Posterior vena cava (tissue), 2 donors: ENCODE measurements at regions not wholly inside any gene's neighbourhood (a gene's known extent, or its start where the extent isn't known, plus 50 kb on each side); places are given as distances from the start of the nearest gene placed in this dataset.

ENCODE experiments used
- DNase-seq: peaks from one replicate; pipeline ENCODE4 v3.0.0-alpha.2; 2020; ENCODE audit warnings: low spot score
- intact Hi-C, 2 donors: fragments of 100-400 bp; cut with DNase I; formaldehyde crosslinking; loops; one replicate each; pipeline versions ENCODE4 v1.14.1 to v1.14.2; 2022 to 2023
- donor health status: DM: yes; HTN: yes; CAD: no.
- donor health status: DM: yes; HTN: yes; CAD: no.

GRCh38 chr14:82445810-82446570 lies 912.3 kb upstream of the SEL1L start:
- intact Hi-C loops = no loop called here
- no peak for DNase-seq

GRCh38 chr14:82447586-82447985 lies 913.9 kb upstream of the SEL1L start:
- intact Hi-C loops = no loop called here

GRCh38 chr14:82449926-82450468 lies 916.3 kb upstream of the SEL1L start:
- intact Hi-C loops = no loop called here
- DNase-seq = peak; percentile 79

More at GRCh38 chr14:82447586-82447985, 913.9 kb upstream of the SEL1L start:
- no peak for DNase-seq

GRCh38 chr14:82451675-82452074 lies 918.0 kb upstream of the SEL1L start:
- no peak for DNase-seq
- intact Hi-C loops = no loop called here

GRCh38 chr14:82482345-82482744 lies 948.7 kb upstream of the SEL1L start:
- no peak for DNase-seq
- intact Hi-C loops = no loop called here

- intact Hi-C loops = no loop called here
- DNase-seq = no peak
Measured at GRCh38 chr14:82488473-82488872, 954.8 kb upstream of the SEL1L start.

GRCh38 chr14:82490397-82490796 lies 956.7 kb upstream of the SEL1L start:
- DNase-seq = no peak
- intact Hi-C loops = no loop called here

- intact Hi-C loops = no loop called here
- DNase-seq = no peak
Measured at GRCh38 chr14:82492157-82492556, 958.5 kb upstream of the SEL1L start.

- intact Hi-C loops = no loop called here
Measured at GRCh38 chr14:82500222-82500621, 966.6 kb upstream of the SEL1L start.

GRCh38 chr14:82501554-82501953 lies 967.9 kb upstream of the SEL1L start:
- DNase-seq = no peak
- intact Hi-C loops = no loop called here

More at GRCh38 chr14:82500222-82500621, 966.6 kb upstream of the SEL1L start:
- DNase-seq = no peak

GRCh38 chr14:82502043-82502442 lies 968.4 kb upstream of the SEL1L start:
- DNase-seq = no peak
- intact Hi-C loops = no loop called here

- intact Hi-C loops = no loop called here
- no peak for DNase-seq
Measured at GRCh38 chr14:82504894-82505293, 971.2 kb upstream of the SEL1L start.

- no peak for DNase-seq
- intact Hi-C loops = no loop called here
Measured at GRCh38 chr14:82510007-82510406, 976.4 kb upstream of the SEL1L start.

- DNase-seq = no peak
- intact Hi-C loops = no loop called here
Measured at GRCh38 chr14:82511399-82511798, 977.7 kb upstream of the SEL1L start.

- no peak for DNase-seq
- intact Hi-C loops = no loop called here
Measured at GRCh38 chr14:82520765-82521164, 987.1 kb upstream of the SEL1L start.

GRCh38 chr14:82521191-82521590 lies 987.5 kb upstream of the SEL1L start:
- intact Hi-C loops = no loop called here
- no peak for DNase-seq

GRCh38 chr14:82528016-82528415 lies 994.4 kb upstream of the SEL1L start:
- no peak for DNase-seq
- intact Hi-C loops = no loop called here

- no peak for DNase-seq
- intact Hi-C loops = no loop called here
Measured at GRCh38 chr14:82533351-82533750, 999.7 kb upstream of the SEL1L start.

GRCh38 chr14:82536566-82536965 lies 1002.9 kb upstream of the SEL1L start:
- intact Hi-C loops = no loop called here
- no peak for DNase-seq

- intact Hi-C loops = no loop called here
- DNase-seq = no peak
Measured at GRCh38 chr14:82537831-82538230, 1004.2 kb upstream of the SEL1L start.

GRCh38 chr14:82546401-82546800 lies 1012.7 kb upstream of the SEL1L start:
- DNase-seq = no peak
- intact Hi-C loops = loop anchor here in 1 of 2 donors (2.0 kb wide), 1 partner anchor 64 kb away; no protein-coding TSS in a partner anchor
